Body of pancreas (tissue), 4 donors: ENCODE measurements at regions not wholly inside any gene's neighbourhood (a gene's known extent, or its start where the extent isn't known, plus 50 kb on each side); places are given as distances from the start of the nearest gene placed in this dataset.

ENCODE experiments used
- ATAC-seq: fragments of 150-250 bp; one replicate; pipeline ENCODE4 v1.9.1; 2016
- DNase-seq, 4 donors: peaks; one replicate each; pipeline ENCODE4 v3.0.0-alpha.2; 2019
- H3K27ac ChIP-seq, 4 donors: fragments of 200-600 bp; sonication (generic); 1 replicate in 3 of 4; 2 replicates in 1 of 4; pipeline versions ENCODE4 v1.5.1 to v1.6.1; 2016 to 2019; ENCODE audit warnings: mild to moderate bottlenecking in 1 of 4, mixed read lengths in 1 of 4, moderate library complexity in 1 of 4
- H3K27me3 ChIP-seq, 2 donors: fragments of 200-600 bp; sonication (generic); one replicate each; pipeline ENCODE4 v1.6.0; 2016; ENCODE audit warnings: mild to moderate bottlenecking in 1 of 2
- H3K36me3 ChIP-seq, 2 donors: fragments of 200-600 bp; sonication (generic); replicated peaks in 1 of 2; 2 replicates each; pipeline ENCODE4 v1.5.1; 2016; ENCODE audit warnings: low read depth in 2 of 2; ENCODE audit not compliant: insufficient read depth in 1 of 2
- H3K4me1 ChIP-seq: fragments of 200-600 bp; sonication (generic); one replicate; pipeline ENCODE4 v1.6.0; 2016
- H3K4me3 ChIP-seq, 2 donors: fragments of 200-600 bp; sonication (generic); 1 replicate in 1 of 2; 2 replicates in 1 of 2; pipeline ENCODE4 v1.5.1; 2016 to 2019
- H3K9me3 ChIP-seq, 3 donors: fragments of 200-600 bp; sonication (generic); 1 replicate in 2 of 3; 2 replicates in 1 of 3; pipeline ENCODE4 v1.5.1; 2016
- CTCF ChIP-seq, 7 experiments: fragments of 450-650 bp in 4 of 7; fragments of 200-600 bp in 3 of 7; sonication (generic) in 3 of 7; IDR thresholded peaks; one replicate each; pipeline ENCODE4 v1.5.1; 2016 to 2019; ENCODE audit warnings: antibody characterized with exemption in 7 of 7
- POLR2A ChIP-seq, 3 donors: fragments of 450-650 bp; IDR thresholded peaks; one replicate each; pipeline ENCODE4 v1.6.1; 2016; ENCODE audit warnings: antibody characterized with exemption in 3 of 3, mild to moderate bottlenecking in 2 of 3
- WGBS, 2 donors: methylation state at CpG; one replicate each; pipeline ENCODE4 v1.1.5; 2017; 5-methylcytosine and 5-hydroxymethylcytosine counted together
- intact Hi-C: fragments of 100-400 bp; cut with DNase I; formaldehyde crosslinking; loops from one replicate; pipeline ENCODE4 v1.15.1; 2023

- no peak overlapping the region for H3K27ac ChIP-seq
Measured at GRCh38 chr5:107184871-107185270, 485.9 kb downstream of the EFNA5 start.

GRCh38 chr5:107184066-107184465 is 486.7 kb downstream of the EFNA5 start:
- Histone ChIP-seq H3K4me1 (no peaks in the 10 kb centered on the region), H3K27me3 (no peaks in the 10 kb centered on the region), H3K36me3 (no peaks in the 10 kb centered on the region), H3K9me3 (no peaks in the 10 kb centered on the region), H3K4me3 (no peak overlapping the region), H3K27ac (no peak overlapping the region)
- TF ChIP-seq POLR2A (IDR thresholded peaks at IDR 0.05) (no peak), CTCF (IDR thresholded peaks at IDR 0.05) (no peak)
- intact Hi-C loops, result no loop called here
- DNase-seq, result no peak
- 59 to 60% methylated on average over 2 of the region's 2 CpGs for WGBS, 2 donors
- no peak for ATAC-seq

More at GRCh38 chr5:107184871-107185270, 485.9 kb downstream of the EFNA5 start:
- no peaks in the 10 kb centered on the region for H3K36me3 ChIP-seq
- TF ChIP-seq CTCF (IDR thresholded peaks at IDR 0.05), result no peak
- TF ChIP-seq POLR2A (IDR thresholded peaks at IDR 0.05), result no peak
- no peaks in the 10 kb centered on the region for H3K9me3 ChIP-seq
- H3K4me1 ChIP-seq, result no peaks in the 10 kb centered on the region
- no peak for DNase-seq
- H3K27me3 ChIP-seq, result no peaks in the 10 kb centered on the region
- intact Hi-C loops, result no loop called here
- 76 to 83% methylated on average over 1 of the region's 1 CpG for WGBS, 2 donors
- H3K4me3 ChIP-seq, result no peak overlapping the region
- ATAC-seq, result no peak

DNA sequence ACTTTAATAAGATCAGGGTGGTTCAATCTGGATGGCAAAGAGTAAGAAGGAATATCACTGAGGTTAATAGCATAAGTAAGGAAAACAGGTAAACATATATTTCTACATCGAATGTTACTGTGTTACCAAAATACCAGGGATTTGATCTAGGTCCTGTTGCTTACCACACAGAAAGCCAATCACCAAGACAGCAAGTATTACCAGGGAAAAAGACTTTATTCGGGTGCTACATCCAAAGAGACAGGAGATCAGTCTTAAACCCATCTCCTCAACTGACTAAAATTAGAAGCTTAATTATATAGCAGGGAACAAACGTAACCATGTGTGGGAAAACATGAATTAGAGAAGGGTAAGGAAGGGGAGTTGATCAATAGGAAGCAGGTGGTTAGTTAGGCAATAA is 500.1 kb downstream of the EFNA5 start:
- ATAC-seq, result no peak
- WGBS, 2 donors, result 73 to 80% methylated on average over 3 of the region's 3 CpGs

GRCh38 chr5:107169867-107170266 is 500.9 kb downstream of the EFNA5 start:
- intact Hi-C loops, result no loop called here
- no peak for ATAC-seq

More for the DNA sequence above, 500.1 kb downstream of the EFNA5 start:
- Histone ChIP-seq H3K9me3 (no peaks in the 10 kb centered on the region), H3K4me1 (no peaks in the 10 kb centered on the region), H3K27me3 (no peaks in the 10 kb centered on the region), H3K27ac (no peak overlapping the region), H3K4me3 (no peak overlapping the region), H3K36me3 (no peaks in the 10 kb centered on the region)
- no peak for DNase-seq
- intact Hi-C loops, result no loop called here
- TF ChIP-seq POLR2A (IDR thresholded peaks at IDR 0.05) (no peak), CTCF (IDR thresholded peaks at IDR 0.05) (no peak)

More at GRCh38 chr5:107169867-107170266, 500.9 kb downstream of the EFNA5 start:
- H3K4me3 ChIP-seq, result no peak overlapping the region
- DNase-seq, result no peak
- H3K9me3 ChIP-seq, result no peaks in the 10 kb centered on the region
- no peak overlapping the region for H3K27ac ChIP-seq
- 83 to 87% methylated on average over 3 of the region's 3 CpGs for WGBS, 2 donors
- H3K36me3 ChIP-seq, result no peaks in the 10 kb centered on the region
- no peaks in the 10 kb centered on the region for H3K4me1 ChIP-seq
- TF ChIP-seq CTCF (IDR thresholded peaks at IDR 0.05), result no peak
- TF ChIP-seq POLR2A (IDR thresholded peaks at IDR 0.05), result no peak
- no peaks in the 10 kb centered on the region for H3K27me3 ChIP-seq
